T follicular helper cell (primary cell): ENCODE measurements at regions not wholly inside any gene's neighbourhood (a gene's known extent, or its start where the extent isn't known, plus 50 kb on each side); places are given as distances from the start of the nearest gene placed in this dataset.

ENCODE experiments used
- DNase-seq: peaks from one replicate; pipeline ENCODE4 v3.0.0-alpha.2; 2020; ENCODE audit warnings: low read depth

DNA sequence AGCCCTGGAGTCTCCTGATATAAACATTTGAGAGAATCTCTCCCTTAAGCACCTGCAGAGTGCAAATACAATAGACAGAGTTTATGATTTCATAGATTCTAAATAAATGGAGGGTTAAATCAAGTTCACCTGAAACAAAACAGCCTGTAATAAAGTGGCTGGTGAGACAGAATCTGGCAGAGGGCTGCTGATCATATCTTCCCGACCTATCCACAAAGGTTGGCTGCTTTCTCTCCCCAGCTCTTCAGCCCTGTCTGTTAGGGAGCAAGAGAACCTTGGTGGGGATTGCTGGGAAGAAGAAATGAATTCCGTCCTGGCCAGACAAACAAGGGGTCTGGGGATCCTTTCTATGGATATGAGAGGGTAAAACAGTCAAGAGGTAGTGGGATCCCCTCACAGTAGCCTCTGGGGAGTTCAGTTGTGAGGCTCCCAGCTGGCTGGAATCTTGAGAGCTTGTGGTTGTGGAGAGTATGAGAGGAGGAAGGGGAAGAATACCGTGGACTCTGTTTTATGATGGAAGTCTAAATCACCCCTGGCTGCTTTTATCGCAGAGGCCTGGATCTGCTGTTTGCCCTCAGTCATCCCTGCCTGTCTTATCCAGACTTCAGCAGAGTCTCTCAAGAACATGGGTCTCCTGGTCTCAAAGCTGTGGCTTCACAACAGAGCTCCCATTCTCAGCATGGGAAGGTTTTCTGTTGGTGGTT, 451.3 kb downstream of the NTRK3 start:
- DNase-seq, result no peak

DNA sequence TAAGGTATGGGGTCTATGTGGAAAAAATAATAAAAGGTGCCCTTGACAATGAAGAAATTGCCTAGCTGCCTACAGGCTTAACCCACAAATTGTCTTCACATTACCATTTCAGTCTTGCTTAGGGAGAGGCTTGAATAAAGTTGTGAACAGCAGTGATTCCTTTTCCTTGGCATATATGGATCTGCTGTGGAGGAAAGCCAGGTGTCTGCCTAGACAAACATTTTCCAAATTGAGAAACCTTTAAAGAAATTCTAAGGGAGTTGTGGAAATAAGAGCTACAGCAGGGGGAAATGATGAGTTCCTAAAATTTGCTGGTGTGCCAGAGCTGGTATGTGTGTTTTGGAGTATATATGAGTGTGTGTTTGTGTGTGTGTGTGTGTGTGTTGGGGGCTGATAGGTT, 452.1 kb downstream of the NTRK3 start:
- DNase-seq, result no peak

DNA sequence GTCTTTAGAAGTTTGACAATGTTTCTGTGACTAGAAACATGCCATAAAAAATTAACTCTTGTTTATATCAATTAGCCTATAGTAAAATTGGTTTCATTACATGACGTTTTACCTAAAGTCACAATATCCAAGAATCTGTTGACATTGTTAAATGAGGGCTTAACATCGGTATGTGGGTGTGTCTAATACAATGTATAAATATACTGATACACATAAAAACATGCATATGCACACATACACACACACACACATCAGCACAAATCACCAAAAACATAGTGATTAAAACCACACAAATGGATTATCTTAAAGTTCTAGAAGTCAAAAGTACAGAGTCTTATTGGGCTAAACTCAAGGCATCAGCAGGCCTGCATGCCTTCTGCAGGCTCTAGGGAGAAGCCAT, 456.7 kb downstream of the NTRK3 start:
- no peak for DNase-seq

DNA sequence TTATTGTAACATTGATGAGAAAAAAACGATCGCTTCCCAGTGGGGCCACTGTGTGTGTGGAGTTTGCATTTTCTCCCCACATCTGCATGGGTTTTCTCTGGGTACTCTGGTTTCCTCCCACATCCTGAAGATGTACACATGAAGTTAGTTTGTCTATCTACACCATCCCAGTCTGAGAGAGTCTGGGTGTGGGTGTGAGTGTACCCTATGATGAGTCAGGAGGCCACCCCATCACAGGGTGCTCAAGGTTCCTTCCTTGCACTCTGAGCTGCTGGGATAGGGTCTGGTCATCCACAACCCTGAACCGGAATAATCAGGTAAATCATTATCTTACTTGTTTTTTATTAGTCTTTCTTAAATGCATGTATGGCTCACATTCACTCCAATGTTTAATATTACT, 457.1 kb downstream of the NTRK3 start:
- DNase-seq, result no peak

DNA sequence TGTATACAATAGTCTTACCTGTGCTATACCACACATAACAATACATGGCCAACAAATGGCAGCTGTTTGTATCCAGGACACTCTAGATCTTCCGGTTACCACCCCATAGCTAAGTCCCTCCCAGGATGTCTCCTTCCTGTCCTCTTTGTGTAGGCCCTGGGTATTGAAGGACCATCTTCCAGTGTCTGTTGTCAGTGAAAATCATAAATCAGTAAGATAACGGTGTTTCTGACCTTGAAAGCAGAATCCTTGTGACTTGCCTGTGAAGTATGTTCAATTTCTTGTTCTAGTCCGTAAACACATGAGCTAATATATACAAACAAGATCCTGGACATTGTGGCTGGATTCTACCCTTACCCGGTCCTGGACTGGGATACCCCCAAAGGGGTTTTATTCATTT, 462.8 kb downstream of the NTRK3 start:
- no peak for DNase-seq

DNA sequence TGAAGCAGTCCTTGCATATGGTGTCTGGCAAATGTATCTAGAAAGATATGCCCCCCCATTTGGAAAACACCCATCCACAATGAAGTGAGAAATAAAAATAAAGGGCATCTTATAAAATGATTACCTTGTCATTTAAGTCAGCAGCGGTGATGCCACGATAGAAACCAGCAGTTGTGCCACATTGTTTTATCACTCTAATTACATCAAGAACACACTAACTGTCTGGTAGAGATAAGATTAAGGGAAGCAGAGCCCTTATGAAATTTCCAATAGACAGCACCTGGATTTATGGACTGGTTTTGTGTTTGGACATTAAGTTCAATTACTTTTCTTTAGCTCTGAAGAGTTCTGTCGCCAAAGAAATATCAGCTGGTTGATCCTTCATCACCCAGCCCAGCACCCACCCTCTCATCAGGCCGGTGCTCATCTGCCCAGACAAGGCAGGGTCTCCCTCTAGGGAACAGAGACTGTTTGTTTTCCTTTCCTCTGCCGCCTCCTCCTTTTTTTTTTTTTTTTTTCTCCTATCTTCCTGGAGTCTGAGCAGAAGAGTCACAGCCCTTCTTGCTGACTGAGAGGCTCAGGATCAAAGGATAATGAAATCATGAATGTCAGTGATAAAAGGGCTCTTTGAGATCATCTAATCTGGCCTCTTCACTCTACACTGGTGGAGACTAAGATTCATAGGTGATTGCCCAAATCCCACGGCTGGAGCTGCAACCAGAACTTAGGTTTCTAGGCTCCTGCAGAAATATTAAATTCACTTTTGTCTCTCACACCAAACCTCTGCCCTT, 464.1 kb downstream of the NTRK3 start:
- DNase-seq, result no peak

DNA sequence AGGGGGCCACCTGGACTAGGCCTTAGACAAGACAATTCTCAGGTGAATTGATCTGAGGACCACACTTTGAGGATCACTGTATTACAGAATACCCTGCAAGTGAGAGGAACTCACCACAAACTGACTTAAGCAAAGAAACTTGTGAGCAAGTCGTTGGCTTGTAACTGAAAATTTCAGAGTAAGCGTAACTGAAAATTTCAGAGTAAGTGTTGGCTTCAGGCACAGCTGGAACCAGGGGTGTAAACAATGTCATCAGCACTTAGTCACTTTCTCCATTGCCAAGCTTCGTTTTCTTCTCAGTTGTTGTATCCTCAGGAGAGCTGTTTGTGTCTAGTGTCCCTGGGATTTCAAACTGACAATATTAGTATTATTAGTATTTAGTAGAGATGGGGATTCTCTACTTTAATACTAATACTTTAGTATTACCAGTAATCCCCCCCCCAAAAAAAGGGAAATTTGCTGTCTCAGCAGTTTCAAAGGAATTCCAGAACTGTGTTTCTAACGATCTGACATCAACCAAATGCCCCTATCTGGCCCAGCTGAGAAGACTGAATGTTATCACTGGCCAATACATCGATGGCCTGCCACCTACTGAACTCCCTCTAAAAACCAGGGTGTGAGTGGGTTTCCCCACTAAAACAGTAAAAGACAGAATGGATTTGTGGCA, 474.4 kb downstream of the NTRK3 start:
- DNase-seq, result no peak

DNA sequence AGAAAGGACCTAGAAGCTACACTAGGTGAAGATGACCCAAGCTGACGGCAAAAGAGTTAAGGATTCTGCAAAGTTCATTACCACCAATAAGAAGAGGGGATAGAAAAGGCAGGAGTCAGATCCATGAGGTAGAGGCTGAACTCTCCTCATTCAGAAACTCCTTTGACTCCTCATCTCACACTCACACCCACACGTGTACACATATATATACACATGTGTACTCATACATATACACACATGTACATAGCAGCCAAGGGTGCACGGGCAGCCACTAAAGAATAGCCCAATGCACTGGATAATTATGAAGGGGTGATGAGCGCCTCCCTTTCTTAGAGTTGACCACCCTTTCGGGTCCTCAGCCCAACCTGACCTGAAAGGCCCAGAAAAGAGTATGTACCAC, 476.8 kb downstream of the NTRK3 start:
- DNase-seq, result no peak

DNA sequence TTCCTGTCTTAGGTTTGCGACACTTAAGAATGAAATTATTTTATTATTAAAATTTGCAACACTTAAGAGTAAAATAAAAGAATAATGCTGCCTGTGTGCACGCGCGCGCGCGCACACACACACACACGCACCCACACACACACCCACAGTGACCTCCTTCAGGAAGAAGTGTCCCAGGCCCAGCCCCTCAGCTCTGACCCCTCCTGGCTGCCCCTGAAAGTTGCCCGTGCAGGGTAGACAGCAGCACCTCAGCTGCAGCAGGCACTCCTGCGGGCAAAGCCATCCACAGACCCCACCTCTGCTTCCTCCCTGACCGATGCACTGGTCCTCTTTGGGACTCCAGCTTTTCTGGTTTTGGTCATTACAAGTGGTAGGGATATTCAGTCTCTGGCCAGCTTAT, 478.2 kb downstream of the NTRK3 start:
- no peak for DNase-seq

DNA sequence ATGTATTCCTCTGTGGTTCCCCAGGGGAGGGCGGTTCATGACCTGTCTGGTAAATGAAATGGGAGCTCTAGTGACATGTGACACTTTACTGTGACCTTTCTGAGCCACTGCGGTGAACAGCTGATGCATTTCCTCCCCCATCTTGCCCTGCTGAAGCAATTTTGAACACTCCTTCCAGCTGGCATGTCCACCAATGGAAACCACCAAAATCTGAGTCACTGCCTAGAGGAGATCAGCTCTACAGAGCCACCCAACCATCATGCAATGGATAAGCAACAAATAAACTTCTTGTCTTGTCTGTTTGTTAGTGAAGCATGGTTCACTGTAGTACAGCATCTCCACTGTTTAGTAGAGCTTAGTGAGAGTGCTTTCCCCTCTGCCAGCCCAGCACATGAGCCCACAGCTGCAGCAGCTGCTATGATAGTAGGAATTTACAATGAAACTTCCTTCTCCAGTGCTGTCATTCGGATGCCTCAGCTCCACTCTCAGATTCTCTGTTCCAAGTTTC, 479.4 kb downstream of the NTRK3 start:
- DNase-seq, result no peak

DNA sequence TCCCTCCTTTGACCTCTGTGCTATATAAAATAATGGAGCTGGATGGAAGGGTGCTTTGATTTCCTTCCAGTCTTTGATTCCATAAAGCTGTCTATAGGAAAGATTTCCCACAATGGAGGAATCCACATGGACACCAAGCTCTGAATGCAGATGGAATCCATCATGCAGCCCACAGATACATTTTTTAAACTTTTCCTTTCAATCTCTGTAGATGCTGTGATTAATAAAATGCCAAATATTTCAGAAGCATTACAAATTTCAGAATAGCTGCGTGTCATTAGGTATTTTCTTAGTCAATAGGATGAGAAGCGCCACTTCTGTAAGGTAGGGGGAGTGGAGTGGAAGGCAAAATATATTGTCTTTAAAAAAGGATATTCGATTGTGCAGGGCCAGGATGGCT, 489.0 kb downstream of the NTRK3 start:
- no peak for DNase-seq

DNA sequence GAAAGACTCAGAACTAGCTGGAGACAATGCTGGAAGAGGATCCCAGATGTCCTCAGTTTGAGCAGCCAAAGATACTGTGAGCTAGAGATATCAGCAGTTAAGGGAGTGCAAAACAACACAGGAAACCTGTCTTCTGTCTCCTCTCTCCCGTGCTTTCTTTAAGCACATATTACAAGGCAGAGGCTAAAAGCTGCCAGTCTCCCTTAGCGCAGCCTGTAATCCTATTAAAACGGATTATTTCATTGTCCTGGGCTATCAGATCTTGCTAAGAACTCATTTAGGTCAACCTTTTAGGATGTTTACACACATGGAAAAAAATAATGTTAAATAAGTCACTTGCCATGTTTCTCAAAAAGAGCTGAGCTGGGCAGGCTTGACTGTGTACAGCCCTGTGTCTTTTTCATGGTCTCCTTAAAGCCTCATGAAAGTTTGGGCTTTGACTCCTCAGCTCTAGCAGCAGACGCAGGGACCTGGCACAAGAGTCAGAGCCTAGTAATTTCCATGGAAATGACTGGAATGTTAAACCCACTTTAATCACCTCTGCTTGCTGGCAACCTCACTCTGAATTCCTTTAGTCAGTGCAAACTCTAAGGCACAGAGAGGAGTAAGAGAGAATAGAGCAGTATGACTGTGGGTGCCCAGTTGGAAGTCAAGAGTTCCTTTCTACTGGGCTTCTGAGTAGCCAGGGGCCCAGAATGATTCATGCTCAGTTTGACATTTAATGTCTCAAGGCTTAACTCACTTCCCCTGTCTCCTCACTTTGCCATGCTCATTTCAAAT, 491.9 kb downstream of the NTRK3 start:
- no peak for DNase-seq

DNA sequence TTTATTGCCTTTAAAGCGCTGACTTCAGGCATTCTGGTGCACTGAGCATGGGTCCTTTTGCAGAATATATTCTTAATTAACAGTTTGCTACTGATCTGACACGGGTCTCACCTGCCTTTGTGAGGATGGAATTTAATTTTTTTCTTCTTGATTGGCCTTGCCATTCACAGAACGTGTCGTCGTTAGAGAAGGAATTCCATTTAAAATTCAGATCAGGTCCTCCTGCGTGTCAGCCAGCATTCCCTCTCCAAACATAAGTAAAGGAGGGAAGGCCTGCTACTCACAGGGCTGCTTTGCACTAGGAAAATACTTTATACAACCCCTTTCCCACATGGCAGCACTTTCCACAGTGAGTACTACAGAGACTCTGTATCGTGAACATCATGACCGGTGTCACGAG, 492.7 kb downstream of the NTRK3 start:
- DNase-seq, result no peak

DNA sequence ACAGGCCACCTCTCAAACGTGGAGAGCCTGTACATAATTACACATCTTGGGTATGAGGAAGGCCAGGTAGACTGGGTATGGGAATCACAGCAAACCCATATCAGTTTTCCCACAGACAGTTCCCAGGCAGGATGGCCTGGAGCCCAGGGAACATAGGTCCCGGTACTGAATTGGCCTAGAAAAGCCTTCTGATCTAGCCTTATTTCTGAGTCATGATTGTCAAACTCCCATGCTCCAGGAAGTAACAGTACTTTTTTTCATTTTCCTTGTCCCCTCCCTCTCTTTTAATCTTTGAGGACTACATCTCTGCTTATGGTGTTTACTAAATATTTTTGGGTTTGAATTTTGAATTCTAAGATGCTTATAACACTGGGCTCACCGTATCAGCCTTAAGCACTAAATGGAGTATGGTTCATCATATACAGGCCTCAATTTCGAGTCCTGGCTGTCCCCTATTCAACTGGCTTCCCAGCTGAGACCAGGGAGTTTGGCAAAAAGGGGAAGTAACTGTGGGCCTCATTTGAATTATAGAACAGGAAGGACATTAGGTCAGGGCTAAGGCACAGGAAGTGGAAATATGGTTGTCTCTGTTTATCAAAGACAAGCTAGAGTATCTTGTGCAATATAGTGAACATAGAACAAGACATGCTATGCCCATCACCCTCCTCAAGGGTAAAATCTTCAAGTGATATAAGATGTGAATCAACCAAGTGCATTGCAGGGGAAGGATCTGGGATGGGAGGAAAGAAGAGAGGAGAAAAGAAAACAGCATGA, 494.6 kb downstream of the NTRK3 start:
- DNase-seq, result no peak

DNA sequence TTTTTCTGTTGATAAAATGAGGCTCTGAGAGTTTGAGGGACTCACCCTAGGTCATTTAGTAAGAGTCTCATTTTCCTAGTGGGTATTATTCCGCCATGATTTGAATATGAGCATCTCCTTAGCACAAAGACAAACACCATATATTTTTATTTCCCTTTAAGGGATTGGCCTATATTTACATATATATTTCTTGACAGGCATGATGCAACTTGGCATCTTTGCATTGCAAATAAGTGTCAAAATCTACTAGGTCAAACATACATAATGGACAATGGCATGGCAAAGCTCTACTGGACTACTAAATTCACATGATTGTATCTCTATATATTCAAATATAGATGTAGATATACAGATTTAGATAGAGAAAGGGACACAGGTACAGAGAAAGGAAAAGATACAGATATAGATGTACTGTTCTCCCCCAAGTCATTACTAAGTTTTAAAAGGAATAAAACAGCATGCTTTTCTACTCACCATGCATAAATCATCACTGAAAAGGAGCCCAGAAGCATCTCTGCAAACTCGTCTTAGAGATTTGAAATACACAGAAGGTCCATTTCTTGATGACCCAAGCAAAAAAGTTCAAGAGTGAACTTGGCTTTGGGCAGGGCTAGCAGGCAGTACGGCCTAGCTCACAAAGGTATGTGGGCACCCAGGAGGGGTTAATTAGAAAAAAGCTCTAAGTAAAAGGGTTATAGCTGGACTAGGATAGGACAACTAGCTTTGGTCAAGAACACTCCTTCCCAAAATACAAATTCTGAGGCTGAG, 495.8 kb downstream of the NTRK3 start:
- no peak for DNase-seq

DNA sequence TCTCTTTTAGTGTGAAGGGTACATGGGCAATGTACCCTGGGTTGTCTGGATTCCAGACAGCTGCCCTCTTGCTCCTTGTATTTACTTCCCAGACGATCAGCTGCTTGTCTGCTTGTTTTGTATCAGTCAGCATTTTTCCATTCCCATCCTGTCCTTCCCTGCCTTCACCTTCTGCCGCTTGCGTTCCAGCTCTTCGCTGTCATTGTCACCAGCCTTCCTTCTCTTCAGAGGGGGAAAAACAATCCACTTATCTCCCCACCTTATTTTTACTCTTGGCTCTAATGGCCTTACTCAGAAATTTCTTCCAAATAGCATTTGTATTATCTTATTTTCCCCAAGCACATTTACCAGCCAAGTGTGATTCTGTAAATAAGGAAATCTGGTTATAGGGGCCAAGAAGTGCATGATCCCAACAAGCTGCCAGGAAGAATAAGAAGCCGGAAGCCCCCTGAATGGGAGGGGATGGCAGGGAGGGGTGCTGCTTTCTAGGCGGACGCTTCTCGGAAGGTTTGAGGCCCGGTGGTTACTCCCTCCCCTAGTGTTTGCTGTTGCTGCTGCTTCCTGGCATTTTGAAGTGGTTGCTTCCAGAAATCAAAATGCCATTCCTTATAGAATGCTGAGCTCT, 497.6 kb downstream of the NTRK3 start:
- no peak for DNase-seq

DNA sequence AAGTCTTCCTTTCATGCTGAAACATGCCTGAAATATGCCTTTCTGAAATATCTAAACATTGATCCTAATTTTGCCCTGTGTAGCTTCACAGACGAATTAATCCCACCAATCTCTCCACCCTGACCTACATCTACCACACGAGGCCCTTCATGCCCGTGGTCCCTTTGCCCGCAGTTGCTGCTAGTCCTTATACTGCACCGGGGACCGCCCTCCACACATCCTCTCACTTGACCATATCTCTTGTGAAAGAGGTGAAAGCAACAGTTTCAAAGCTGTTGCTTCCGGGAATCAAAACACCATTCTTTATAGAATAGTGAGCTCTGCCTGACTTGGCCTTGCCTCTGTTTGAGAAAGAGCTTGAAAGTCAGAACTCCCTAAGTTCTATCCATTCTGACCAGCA, 499.5 kb downstream of the NTRK3 start:
- no peak for DNase-seq

DNA sequence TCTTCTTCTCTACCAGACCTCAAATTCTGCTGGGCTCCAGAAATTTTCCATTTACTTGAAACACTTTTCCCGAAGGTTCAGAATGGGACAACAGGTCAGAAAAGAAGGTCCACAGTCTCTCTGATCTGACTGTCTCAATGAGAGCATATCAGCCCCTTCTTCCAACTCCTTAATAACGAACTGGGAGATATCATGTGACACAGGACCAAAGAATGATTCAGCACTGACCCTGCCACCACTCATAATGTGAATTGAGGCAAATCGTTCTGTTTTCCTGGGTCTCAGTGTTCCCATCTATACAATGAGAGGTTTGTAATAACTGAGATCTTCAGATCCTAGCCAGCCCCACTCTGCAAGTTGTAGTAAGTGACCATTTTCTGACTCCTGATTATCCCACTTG, 500.5 kb downstream of the NTRK3 start:
- DNase-seq, result no peak

DNA sequence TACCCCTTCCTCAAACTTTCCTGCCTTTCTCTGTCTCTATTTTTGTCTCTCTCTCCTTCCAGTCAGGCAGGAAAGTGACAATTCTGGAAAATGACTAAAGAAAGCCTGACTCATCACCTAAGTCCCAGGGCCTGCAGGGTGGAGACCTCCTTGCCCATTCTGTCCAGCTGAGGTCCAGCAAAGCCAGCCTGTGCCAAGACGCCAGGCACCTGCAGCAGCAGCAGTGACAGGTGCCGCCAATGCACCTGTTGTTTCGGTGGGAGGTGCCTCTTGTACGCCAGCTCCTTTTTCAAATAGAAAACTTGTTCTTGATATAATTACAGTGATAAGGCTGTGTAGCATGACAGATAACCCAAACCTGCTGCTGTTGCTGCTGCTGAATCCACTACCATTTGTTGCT, 501.3 kb downstream of the NTRK3 start:
- no peak for DNase-seq

DNA sequence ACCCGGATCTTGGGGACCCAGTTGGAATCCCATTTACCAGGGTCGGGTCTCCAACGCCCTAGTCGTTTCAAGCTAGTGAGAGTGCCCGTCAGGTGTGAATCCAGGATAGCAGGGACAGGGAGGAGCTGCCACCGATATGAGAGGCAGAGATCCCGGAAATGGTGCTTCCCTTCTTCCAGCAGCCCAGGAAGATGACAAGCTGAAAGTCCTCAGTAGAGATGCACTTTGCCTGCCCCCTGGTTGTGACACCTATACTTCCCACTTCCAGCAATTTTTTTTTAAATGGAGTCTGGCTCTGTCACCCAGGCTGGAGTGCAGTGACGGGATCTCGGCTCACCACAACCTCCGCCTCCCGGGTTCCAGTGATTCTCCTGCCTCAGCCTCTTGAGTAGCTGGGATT, 503.0 kb downstream of the NTRK3 start:
- no peak for DNase-seq
